GM18520 (cell line): ENCODE measurements at regions not wholly inside any gene's neighbourhood (a gene's known extent, or its start where the extent isn't known, plus 50 kb on each side); places are given as distances from the start of the nearest gene placed in this dataset.
"Not testable (repeated sequence)": the region's sequence is repeated elsewhere in the genome, so short reads cannot be mapped to it uniquely, and the experiment has no call there.

ENCODE experiments used
- ATAC-seq: cut with Tn5 transposase; IDR thresholded peaks from one replicate; pipeline ENCODE4 v1.9.1; 2021; ENCODE audit not compliant: unreplicated experiment

- ATAC-seq = no peak
These were observed 332.3 kb upstream of the EPHA3 start for GRCh38 chr3:88775026-88775690.

DNA sequence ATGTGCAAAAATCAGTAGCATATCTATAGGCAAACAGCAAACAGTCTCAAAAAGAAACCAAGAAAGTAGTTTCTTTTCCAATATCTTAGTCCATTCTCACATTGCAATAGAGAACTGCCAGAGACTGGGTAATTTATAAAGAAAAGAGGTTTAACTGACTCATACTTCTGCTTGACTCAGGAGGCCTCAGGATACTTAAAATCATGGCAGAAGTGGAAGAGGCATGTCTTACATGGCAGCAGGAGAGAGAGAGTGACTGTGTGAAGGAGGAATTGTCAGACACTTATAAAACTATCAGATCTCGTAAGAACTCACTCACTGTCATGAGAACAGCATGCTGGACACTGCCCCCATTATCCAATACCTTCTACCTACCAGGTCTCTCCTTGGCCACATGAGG lies 327.9 kb upstream of the EPHA3 start:
- ATAC-seq = no peak

- ATAC-seq = no peak
These were observed 322.5 kb upstream of the EPHA3 start for GRCh38 chr3:88784925-88785324.

DNA sequence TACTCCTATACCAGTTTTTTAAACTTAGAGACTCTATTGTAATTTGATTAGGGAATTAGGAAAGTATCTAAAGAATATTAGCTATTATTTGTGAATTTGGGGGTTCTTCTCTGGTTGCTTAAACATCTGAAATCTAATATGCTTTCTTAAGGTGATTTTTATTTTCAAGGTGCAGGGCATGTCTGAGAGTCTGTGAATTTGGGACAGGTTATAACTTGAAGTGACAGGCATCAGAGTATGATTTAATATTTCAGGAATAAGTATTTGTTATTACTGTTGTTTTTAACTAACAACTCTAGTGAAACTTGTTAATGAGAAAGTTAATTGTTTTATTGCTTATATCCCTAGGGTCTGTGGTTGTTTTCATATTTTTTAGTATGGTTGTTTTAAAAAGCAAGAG lies 321.6 kb upstream of the EPHA3 start:
- no peak for ATAC-seq

DNA sequence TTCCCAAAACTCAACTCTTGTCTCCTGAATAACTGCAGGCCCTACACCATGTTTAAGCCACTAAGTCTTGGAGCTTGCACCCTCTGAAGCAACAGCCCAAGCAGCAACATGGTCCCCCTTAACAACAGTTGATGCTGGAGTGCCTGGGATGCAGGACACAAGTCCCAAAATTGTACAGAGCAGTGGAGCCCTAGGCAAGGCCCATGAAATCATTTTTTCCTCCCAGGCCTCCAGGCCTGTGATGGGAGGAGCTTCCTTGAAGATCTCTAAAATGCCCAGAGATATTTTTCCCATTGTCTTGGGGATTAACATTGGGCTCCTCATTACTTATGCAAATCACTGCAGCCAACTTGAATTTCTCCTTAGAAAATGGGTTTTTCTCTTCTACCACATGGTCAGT lies 311.9 kb upstream of the EPHA3 start:
- no peak for ATAC-seq

DNA sequence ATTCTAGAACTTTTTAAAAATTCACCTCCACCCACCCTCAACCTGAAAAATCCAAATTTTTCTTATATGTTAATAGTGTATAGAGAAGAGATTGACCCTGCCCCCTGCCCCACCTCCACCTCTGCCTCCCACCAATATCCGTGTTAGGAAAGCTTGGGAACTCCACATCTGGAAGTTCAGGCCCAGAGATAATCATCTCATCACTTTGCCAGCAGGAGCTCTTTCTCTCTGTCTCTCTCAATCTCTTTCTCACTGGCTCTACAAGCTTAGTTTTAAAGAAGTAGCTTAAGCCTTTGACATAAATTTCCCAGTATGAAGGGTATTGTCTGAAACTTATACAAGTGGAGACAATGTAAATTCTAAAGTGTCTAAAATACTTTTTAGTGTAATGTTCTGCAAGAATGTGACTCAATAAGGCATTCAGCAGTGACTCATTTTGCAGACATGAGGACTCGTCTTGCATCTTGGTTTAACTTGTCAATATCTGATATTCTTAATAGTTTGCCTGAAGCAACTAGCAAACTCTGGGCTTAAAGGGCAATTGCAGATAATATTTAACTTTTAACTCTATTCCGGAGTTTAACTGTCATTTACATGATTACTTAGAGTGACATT lies 299.8 kb upstream of the EPHA3 start:
- no peak for ATAC-seq

DNA sequence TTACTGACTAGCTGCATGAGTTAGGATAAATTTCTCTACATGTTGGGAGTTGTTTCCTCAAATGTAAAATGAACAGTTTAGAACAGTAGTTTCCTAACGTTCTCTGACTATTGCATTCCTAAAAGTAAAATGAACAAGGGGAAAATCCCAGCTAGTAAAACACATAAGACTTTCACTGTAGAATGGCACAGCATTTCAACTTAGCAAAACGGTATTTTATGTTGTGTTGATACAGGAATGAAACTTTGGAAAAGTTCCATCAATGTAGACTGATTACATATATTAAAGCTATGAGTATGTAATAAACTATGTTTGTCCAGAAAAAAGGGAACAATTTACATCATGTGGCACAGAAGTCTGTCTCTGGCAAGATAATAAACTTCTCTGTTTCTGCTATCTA lies 297.4 kb upstream of the EPHA3 start:
- no peak for ATAC-seq

- no peak for ATAC-seq
These were observed 297.0 kb upstream of the EPHA3 start for GRCh38 chr3:88810455-88810854.

DNA sequence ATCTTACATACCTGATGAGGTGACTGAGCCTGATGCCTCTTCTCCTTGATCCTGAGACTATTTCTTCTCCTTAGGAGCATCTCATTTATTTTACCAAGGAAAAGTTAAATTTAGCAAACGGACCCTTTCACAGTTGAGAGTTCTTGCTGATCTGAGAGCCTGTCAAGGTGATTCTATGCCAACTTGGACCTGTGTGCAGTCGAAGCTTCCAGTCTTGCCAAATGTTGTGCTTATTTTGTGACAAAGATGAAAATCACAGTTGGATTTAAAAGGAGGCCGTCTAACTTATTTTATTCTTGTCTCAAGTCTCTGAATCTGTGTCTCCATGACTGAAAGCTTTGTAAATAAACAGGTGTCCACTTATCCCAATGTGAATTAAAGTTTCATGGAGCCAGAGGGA lies 296.3 kb upstream of the EPHA3 start:
- no peak for ATAC-seq

GRCh38 chr3:88812576-88812975 lies 294.8 kb upstream of the EPHA3 start:
- ATAC-seq = no peak

DNA sequence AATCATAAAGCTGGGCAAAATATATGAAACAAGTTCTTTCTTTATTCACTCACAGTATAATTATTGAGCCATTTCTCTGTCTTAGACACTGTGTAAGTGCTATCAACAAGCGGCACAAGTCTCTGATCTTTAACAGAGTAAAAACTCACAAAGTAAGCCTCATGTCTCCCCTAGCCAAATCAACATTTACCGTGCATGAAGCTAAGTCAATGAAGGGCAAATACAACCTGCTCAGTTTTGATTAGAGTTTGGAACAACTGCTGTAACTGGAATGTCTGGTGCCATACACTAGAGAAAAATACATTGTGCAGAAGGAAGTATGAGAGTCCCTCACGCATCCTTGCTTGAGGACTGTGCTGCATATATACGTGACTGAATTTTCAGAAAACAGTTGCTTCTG lies 291.0 kb upstream of the EPHA3 start:
- no peak for ATAC-seq

- ATAC-seq = no peak
These were observed 282.5 kb upstream of the EPHA3 start for GRCh38 chr3:88824666-88825564.

DNA sequence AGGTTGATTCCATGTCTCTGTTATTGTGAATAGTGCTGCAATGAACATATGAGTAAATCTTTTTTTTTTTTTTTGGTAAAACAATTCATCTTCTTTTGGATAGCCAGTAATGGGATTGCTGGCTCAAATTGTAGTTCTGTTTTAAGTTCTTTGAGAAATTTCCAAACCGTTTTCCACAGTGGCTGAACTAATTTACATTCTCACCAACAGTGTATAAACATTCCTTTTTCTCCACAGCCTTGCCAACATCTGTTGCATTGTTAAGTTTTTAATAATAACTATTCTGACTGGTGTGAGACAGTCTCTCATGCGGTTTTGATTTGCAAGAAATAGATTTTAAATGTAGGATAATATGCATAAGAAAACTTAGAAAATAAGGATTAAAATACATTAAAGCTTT lies 279.0 kb upstream of the EPHA3 start:
- no peak for ATAC-seq

- no peak for ATAC-seq
These were observed 254.8 kb upstream of the EPHA3 start for GRCh38 chr3:88852606-88853005.

DNA sequence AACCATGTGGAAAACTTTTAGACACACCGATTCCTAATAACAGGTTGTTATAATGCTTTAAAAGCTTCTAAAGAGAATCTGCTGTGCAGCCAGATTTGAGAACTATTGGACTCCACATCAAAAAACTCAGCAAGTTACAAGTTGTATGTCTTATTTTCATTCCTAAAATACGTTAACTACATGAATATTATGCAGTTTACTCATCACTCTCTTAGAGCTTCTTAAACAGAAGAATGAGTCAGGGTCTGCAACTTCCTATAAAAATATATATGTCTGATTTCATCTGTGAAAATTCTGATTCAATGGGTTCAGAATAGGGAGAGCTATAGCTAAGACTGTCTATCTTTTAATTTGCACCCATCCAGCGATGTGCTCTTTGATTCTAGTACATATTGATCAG lies 244.2 kb upstream of the EPHA3 start:
- ATAC-seq = no peak

DNA sequence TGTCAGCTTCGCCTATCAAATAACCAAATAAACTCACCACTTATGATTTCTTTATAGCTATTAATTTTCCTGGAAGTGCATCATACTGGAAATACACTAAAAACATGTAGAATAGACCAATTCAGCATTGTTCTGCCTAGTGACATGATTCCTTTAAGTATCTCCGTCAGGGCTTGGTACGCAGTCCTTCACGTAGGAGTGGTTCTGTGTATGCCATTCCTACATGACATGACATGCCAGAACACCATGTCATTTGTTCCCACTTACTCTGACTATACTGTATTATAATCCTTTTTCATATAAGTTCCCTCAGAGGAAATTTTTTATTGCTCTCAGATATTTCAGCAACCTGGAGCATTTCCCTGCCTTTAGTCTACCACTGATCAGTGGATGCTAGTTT lies 230.7 kb upstream of the EPHA3 start:
- no peak for ATAC-seq

GRCh38 chr3:88879905-88880304 lies 227.5 kb upstream of the EPHA3 start:
- no peak for ATAC-seq

- ATAC-seq = peak; percentile 93
These were observed 225.3 kb upstream of the EPHA3 start for GRCh38 chr3:88882121-88882520.

DNA sequence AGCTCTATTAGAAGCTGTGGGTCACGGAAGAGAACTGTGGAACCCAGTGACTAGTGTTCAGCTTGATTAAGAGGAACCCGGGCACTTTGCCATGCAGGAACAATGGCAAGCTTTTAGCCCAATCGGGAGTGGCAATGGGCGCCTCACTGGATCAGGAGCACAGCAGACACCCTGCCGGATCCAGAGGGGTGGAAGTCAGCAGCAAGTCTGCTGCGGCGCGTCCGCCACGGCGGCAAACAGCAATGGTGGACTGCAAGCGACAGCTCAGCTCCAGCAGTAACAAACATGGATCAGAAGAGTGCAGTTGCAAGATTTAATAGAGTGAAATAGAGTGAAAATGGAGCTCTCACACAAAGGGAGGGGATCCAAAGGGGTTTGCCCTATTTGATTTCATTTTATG lies 220.8 kb upstream of the EPHA3 start:
- not testable (repeated sequence) for ATAC-seq

DNA sequence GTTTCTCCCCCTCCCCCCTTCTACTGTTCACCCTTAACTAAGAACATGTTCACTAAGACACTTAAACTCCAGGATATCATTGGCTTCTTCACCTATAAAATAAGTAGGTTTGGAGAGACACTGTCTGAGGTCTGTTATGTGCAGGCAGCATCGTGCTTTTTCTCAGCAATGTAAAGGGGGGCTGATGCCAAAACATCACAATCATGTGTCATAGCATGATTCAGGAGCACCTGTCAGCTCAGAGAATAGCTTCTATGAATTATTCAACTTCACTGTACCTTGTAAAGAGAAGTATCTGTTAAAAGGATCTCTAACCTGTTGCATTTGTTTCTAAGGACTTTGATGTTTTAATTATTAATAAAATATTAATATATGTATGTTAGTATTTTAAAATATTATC lies 211.4 kb upstream of the EPHA3 start:
- ATAC-seq = no peak

GRCh38 chr3:88912294-88912877 lies 195.0 kb upstream of the EPHA3 start:
- no peak for ATAC-seq

GRCh38 chr3:88918841-88919240 lies 188.6 kb upstream of the EPHA3 start:
- ATAC-seq = no peak
